Posterior vena cava (tissue), 2 donors: ENCODE measurements at regions not wholly inside any gene's neighbourhood (a gene's known extent, or its start where the extent isn't known, plus 50 kb on each side); places are given as distances from the start of the nearest gene placed in this dataset.
"Not testable (repeated sequence)": the region's sequence is repeated elsewhere in the genome, so short reads cannot be mapped to it uniquely, and the experiment has no call there.

ENCODE experiments used
- DNase-seq: peaks from one replicate; pipeline ENCODE4 v3.0.0-alpha.2; 2020; ENCODE audit warnings: low spot score
- intact Hi-C, 2 donors: fragments of 100-400 bp; cut with DNase I; formaldehyde crosslinking; loops; one replicate each; pipeline versions ENCODE4 v1.14.1 to v1.14.2; 2022 to 2023
- donor health status: DM: yes; HTN: yes; CAD: no.
- donor health status: DM: yes; HTN: yes; CAD: no.

DNA sequence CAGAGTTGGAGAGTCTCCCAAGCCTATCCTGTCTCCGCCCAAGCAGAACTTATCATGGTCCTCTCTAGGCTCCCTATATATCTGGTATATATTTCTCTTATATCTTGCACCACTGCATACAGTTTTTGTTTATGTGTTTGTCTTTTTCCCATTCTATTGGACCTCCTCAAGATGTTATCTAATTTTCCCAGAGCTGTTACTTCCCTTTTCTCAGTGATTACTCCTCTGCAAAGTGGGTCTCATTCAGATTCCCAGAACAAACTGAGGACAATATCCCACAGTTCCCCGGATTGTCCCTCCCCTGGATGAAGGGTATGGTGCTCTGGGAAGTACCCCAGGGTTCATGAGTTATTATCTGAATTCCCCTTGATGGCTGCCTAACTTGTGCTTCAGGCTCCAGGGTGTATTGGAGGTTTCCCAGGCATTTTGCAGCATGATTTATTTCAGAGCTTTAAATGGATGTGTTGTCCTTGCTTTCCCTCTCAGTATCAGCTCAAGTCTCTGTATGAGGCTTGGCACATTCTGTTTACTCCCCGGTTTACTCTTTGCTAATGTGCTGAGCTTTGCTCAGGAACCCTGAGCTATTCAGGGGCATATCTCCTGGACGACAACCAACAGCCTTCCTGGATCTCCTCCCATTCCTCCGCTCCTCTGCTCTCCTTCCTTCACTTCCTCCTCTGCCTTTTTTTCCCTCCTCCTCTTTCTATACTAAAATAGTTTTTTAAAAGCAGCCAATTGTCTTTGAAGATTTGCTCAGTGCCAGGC is 329.3 kb downstream of the SPRY2 start:
- intact Hi-C loops: no loop called here
- DNase-seq: no peak

DNA sequence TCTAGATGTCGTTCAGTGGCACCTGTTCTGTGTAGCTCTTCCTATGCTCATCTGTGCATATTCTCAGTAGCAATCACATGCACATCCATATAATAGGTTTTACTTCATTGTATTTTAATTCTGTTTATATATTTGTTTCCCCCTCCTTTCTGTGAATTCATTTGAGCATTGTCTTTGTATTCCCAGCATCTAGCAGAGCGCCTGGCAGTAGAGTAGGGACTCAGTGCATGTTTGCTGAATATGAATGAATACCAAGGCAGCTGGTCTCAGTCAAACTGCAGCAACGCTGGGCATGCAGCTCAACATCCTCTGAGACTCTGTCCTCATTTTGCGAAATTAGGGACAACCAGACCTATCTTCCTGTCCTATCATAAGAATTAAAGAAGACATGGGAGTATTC is 330.1 kb downstream of the SPRY2 start:
- intact Hi-C loops: no loop called here
- no peak for DNase-seq

DNA sequence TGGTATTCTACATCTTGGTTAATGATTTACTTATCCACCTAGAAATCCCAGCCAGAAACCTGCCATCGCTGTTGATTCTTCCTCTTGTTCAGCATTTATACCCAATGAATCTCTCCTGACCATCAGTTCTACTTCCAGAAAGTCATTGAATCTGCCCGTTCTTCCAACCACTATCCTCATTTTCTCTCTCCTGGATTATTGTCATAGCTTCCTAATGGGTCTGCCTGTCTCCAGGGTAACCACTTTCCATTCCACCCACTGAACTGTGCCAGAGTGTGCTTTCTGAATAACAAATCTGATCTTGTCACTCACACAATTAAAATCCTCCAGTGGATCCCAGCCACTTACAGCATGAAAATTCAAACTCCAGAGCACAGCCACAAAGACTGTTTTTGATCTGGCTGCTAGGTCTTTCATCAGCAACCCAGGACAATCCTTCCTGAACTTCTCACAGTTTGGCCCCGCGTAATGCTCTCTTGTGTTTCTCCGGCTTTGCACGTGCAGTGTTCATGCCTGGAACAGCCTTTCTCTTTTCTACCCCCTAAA is 330.6 kb downstream of the SPRY2 start:
- no peak for DNase-seq
- intact Hi-C loops: no loop called here

DNA sequence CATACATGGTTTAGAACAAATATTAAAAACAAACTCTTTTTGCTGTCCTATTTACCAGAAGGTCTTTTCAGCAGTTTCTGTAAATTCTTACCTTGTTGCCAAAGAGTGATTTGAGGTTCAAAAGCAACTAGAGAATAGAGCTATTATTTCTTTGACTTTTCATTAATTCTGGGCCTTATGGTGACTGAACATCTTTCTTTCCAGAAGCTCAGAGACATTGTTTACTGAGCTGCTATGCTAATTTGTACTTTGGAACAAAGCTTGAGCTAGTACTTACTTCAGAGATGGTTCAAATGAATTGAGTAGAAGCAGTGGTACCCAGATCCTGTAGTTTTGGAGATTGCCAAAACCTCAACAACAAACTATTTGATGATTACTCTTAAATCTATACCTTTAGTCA is 331.2 kb downstream of the SPRY2 start:
- intact Hi-C loops: no loop called here
- DNase-seq: no peak

DNA sequence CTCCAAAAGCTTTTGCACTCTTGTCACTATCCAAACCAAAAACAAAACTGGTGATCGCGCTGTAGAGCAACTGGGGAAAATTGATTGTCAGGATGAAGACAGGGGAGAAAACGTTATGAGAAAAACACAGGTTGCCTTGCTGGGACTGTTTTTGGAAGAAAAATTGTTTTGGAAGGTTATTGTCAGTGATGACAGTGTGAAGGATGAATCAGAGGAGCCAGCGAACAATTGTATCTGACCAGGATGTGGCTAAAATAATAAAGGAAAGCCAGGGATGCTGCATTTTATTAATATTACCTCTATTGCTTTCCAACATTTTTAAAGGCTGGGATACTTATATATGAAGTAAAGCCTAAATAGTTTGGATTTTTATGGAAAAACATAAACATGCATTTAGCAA is 334.0 kb downstream of the SPRY2 start:
- DNase-seq: no peak
- intact Hi-C loops: no loop called here

DNA sequence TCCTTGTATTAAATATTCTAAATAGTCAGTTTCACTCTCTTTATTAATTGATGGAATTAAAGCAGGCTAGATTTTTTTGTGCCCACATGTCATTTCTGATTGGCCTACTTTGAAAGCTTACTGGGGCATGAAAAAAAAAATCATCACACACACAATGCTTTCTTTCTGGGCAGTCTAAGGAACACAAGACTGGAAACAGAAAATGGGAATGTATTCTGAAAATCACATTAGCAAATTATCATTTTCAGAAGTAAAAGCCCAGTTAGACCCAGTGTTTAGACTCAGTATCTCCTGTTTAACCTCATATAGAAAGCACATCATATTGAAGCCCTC is 339.4 kb downstream of the SPRY2 start:
- intact Hi-C loops: no loop called here
- no peak for DNase-seq

DNA sequence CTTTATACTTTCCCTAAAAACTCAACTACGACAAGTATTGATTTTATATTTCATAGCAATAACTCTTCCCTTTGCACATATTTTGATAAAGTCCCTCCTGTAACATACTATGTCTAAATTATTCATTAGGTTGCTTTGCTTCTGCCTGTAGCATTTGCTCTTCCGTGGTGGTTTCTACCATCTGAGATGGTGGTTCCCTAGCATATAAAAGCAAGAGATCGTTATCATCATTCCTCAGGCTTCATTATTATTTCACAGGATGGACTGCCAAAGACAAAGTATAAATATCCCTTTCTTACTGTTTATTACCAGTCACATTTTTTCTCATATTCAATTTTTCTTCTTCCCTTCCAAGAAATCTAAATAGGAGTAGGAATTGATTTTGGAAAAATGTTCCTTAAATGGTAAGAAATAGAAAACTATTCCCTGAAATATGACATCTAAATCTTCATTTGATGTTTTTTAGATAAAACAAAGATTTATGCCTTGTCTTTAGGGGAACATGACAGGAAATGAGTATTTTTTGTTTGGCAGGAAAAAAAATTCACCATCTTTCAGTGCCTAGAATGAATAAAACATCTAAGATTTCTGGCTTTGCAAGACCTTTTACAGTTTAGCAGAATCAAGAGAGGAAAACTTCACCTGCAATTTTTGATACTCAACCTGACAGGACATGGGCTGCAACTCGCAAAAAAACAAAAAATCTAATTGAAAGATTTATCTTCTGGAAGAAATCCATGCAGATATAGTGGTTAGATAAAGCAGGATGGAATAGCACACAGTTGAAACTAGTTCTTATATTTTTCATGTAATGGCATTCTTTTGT is 340.0 kb downstream of the SPRY2 start:
- intact Hi-C loops: no loop called here
- no peak for DNase-seq

DNA sequence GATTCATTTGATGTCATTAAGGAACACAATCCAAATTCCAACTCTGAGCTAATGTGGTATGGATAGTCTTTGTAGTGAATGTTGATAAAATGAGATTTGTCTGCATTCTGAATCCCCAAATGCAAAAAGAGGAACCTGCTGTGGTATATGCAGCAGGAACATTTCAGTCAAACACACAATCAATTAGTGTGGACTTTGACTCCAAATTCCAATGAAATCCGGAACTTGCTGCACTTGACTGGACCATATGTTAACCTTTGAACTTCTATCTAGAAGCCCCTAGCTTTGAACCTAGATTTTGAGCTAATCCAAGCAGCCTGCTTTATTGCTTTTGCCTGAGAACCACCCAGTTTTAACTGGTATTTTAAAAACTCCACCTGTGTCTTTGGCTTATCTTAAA is 341.3 kb downstream of the SPRY2 start:
- DNase-seq: no peak
- intact Hi-C loops: no loop called here

DNA sequence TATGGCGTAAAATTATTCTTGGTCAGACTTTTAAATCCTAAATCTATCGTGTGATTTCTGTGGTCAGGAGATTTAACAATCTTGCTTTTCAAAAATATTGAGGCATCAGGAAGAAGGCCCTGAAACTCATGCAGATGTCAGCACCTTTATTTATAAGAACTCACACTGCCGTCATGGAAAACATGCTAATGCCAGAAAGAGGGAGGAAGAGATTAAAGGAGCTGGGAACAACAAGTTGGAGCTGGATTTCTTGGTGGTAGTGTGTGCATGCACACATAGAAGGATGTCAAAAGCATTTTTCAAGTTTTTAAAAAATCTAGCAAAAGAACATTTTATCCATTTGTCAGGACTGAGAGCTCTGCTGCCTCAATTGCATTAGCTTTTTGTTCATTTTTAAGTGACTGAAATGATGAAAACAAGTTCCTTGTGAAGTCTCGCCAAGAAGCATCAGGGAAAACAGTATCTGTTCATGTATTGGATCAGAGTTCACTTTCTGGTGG is 342.5 kb downstream of the SPRY2 start:
- intact Hi-C loops: no loop called here
- no peak for DNase-seq

DNA sequence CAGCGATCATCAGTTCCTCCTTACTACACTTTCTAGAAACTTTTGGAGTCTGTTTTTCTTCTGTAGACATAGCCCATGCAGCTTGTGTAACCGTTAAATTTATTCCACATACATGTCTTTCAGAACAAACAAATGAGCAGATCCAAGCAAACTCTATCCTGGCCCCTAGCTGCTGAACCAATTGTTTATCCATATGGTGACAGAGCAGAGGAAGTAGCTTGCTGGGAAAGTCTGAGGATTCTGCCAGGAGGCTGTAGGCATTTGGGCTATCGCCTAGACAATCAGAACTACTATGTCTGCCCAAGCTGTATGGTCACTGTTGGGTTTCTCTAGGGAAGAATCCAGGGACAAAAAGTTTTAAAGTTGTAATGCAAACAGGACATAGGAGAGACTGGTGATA is 343.7 kb downstream of the SPRY2 start:
- intact Hi-C loops: no loop called here
- no peak for DNase-seq

DNA sequence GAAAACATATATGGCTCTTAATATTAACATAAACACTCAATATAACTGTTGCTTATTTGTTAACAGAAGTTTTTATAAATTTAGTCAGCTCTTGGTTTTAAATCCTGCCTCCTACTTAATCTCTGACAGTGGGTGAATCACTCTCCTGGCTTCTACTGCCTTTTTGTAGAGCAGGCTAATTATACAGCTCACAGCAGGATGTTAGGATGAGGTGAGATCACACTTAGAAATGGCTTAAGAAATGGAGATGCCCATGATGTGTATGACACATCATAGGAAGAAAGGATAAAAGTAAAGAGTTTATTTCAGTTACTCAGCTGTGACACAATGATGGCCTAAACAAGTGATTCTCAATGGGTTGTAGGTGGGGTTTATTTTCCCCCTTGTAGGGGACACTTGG is 345.6 kb downstream of the SPRY2 start:
- no peak for DNase-seq
- intact Hi-C loops: no loop called here

DNA sequence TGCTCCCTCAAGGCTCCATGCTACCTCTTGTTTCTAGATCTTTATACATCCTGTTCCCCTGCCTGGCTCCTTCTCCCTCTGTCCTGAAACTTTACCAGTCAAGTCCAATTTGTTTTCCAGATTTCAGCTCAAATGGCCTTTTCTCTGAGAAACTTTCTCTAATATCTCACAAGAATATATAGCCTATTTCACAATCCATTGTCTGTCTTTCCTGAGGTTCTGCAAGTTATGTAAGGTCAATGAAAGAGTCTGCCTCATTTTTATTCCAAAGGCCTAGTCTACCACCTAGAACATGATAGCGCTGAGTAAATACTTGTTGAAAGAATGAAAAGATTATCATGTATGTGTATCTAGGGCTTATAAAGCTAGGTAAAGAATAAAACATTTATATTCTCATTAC is 348.8 kb downstream of the SPRY2 start:
- intact Hi-C loops: no loop called here
- DNase-seq: no peak

DNA sequence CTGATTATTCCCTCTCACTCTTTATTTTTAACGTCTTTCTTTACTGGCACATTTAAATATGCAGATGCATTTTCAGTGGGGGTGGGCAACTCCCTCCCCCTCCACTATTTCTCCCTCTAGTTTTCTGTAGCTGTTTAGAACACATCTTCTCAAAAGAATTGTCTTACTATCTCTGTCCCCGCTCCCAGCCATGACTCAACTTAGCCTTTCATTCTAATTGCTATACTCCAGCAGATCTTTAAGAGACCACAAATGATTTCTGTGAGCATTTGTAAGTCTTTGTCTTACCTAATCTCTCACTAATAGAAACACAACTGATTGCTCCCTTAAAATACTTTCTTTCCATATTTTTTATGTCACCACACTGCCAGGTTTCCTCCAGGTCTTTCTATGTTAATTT is 350.9 kb downstream of the SPRY2 start:
- no peak for DNase-seq
- intact Hi-C loops: no loop called here

DNA sequence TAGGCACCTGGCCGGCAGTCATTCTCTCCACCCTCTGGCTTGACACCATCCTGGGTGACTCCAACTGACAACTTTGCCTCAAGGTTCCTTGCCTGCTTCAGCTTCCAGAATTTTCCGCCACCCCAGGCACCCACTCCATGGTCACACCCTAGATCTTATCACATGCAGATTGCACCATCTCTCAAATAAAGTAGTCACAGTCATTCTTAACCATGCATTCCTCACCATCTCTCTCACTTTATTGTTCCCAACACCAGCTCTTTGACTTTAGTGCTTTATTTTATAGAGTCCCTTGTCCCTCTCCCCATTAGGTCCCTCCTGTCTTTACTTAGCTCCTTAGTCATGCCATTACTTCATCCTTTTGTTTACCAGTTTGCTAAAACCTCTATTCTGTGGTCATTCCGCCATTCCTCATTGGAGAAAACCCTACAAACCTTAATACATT is 351.7 kb downstream of the SPRY2 start:
- no peak for DNase-seq
- intact Hi-C loops: no loop called here

DNA sequence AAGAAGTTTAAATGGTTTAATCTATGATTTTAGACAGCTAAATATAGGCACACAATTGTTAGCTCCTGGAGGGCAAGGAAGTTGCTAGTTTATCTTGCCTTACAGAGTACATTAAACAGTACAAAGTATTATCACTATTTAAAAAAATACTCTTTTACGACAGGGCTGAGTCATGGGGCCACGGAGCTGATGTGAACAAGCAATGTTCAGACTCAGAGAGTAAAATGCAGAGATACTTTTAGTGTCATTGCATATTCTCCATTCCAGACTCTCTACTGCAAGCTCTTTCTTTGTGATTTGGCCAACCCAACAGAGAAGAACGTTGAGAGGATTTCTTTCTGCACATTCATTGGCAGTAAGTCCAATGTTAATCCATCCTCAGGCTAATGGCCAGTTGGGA is 352.4 kb downstream of the SPRY2 start:
- DNase-seq: no peak
- intact Hi-C loops: no loop called here

DNA sequence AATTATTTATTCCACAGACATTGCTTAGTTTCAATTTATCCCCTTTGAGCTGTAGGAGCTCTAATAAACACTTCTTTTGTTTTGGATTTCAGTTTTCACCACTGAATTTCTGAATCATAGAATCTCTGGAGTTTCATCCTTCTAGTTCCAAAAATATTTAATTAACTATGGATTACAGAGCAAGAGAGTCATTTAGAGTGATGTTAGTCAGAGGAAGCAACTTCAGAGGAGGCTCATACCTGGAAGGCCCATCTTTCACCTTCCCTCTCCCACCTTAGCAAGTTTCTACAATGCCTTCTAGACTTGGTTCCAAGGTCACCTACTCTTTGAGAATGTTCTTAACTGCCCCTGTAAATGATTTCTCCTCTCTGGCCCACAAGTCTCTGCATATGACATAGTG is 353.2 kb downstream of the SPRY2 start:
- intact Hi-C loops: no loop called here
- DNase-seq: no peak

DNA sequence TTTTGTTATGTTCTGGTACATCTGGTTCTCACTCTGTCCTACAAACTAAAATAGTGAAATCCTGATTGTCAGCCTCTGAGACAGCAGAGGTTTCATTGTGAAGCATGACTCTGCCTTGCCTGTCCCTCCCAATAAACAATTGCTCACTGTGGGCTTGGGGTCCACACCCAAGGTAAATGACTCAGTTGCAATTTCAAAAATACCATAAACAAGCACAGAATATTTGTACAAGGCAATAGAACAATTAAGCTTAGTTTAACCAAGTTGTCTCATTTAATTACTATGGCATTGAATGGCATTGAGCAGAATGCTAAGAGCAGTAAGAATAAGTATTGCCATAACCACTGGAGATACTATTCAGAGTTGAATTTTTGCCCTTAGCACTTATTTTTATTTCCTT is 353.6 kb downstream of the SPRY2 start:
- intact Hi-C loops: no loop called here

DNA sequence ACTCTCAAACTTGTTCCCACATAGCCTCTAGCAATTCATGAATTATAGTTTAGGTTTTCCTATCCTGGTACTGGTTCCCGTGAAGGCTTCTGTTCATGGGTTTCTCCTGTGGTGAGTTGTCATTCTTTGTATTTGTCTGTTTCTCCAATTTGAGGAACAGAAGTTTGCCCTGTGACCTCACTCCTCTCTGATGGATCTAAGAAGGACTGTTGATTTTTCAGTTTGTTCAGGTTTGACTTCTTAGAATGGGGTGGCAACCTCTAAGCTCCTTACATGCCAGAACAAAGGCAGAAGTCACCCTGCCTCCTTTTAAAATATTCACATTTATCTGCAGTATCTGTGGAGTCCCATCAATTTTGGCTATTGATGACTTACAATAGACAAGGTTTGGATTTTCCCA is 354.0 kb downstream of the SPRY2 start:
- no peak for DNase-seq
- intact Hi-C loops: no loop called here

More for the DNA sequence above, 353.6 kb downstream of the SPRY2 start:
- no peak for DNase-seq

DNA sequence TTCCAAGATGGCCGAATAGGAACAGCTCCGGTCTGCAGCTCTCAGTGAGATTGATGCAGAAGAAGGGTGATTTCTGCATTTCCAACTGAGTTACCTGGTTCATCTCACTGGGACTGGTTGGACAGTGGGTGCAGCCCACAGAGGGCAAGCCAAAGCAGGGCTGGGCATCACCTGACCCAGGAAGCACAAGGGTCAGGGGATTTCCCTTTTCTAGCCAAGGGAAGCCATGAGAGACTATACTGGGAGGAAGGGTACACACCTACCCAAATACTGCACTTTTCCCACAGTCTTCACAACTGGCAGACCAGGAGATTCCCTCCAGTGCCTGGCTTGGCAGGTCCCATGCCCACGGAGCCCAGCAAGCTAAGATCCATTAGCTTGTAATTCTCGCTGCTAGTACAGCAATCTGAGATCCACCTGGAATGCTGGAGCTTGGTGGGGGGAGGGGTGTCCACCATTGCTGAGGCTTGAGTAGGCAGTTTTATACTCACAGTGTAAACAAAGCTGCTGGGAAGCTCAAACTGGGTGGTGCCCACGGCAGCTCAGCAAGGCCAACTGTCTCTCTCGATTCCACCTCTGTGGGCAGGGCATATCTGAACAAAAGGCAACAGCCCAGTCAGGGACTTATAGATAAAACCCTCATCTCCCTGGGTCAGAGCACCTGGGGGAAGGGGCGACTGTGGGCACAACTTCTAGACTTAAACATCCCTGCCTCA is 365.8 kb downstream of the SPRY2 start:
- DNase-seq, intact Hi-C loops: not testable (repeated sequence)

DNA sequence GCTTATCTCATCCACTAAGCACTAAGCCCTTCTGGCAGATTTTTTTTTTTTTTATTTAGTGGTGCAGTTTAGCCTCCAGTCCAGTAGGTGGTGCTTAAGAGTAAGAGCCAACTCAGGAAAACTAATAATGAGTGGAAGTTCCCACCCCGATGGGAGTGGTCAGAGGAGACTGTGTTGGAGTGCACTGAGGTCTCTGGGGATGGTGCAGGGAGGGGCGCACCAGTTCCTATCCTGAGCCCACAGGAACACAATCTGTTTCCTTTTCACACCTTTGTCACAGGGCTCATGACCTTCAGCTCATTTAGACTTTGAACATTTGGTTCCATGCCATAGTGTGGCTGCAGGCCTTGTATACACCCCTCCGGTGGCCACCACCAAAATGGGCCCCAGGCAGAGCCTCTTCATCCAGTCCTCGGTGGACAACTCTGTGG is 367.4 kb downstream of the SPRY2 start:
- no peak for DNase-seq
- intact Hi-C loops: no loop called here
